ENCODE measurements at regions not wholly inside any gene's neighbourhood (a gene's known extent, or its start where the extent isn't known, plus 50 kb on each side); places are given as distances from the start of the nearest gene placed in this dataset.

DNA sequence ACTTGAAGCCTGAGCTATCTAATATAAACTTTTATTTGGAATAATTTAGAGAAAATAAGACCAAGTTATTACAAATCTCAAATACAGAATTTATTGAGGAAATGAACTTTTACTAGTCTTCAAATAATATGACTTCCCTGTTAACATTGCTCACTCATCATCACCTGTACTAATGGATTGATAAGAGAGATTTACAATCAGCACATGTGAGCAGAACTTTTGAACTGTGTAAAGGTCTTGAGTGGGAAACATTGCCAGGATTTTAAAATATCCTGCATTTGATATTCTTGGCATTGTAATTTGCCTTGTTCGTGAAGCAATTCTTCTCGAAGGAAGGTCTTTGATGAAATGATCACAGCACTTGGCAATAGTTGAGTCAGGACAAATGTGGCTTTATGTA lies 111.9 kb downstream of the FGF9 start:
- no peak for DNase-seq
- TF ChIP-seq, protein P1, sequence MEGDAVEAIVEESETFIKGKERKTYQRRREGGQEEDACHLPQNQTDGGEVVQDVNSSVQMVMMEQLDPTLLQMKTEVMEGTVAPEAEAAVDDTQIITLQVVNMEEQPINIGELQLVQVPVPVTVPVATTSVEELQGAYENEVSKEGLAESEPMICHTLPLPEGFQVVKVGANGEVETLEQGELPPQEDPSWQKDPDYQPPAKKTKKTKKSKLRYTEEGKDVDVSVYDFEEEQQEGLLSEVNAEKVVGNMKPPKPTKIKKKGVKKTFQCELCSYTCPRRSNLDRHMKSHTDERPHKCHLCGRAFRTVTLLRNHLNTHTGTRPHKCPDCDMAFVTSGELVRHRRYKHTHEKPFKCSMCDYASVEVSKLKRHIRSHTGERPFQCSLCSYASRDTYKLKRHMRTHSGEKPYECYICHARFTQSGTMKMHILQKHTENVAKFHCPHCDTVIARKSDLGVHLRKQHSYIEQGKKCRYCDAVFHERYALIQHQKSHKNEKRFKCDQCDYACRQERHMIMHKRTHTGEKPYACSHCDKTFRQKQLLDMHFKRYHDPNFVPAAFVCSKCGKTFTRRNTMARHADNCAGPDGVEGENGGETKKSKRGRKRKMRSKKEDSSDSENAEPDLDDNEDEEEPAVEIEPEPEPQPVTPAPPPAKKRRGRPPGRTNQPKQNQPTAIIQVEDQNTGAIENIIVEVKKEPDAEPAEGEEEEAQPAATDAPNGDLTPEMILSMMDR (IDR thresholded peaks at IDR 0.05; ENCODE audit: partially characterized antibody, unreplicated experiment) = no peak
- no peak overlapping the region for H3K4me3 Mint-ChIP-seq (ENCODE audit: unreplicated experiment)
- H3K36me3 Mint-ChIP-seq (ENCODE audit: unreplicated experiment) = peaks cover 6% of the 10 kb centered on the region
- H3K9me3 Mint-ChIP-seq (ENCODE audit: unreplicated experiment) = no peaks in the 10 kb centered on the region
- no peaks in the 10 kb centered on the region for H3K4me1 Mint-ChIP-seq (ENCODE audit: low read depth, unreplicated experiment)
- H3K27ac Mint-ChIP-seq (ENCODE audit: unreplicated experiment) = no peak overlapping the region
- H3K27me3 Mint-ChIP-seq (ENCODE audit: unreplicated experiment) = no peaks in the 10 kb centered on the region

DNA sequence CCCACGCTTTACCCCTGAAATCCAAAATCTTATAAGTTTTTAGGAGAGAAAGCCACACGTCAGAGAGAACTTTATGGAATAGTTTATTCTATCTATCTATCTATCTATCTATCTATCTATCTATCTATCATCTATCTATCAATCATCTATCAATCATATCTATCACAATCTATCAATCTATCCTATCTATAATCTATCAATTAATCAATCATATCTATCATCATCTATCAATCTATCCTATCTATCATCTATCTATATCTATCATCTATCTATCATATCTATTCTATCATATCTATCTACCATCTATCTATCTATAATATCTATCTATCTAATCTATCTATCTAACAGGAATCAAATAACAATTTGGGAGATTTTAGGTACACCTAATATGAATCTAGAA lies 115.1 kb downstream of the FGF9 start:
- Mint-ChIP-seq H3K27ac (ENCODE audit: unreplicated experiment) (no peak overlapping the region), H3K36me3 (ENCODE audit: unreplicated experiment) (no peaks in the 10 kb centered on the region), H3K27me3 (ENCODE audit: unreplicated experiment) (no peaks in the 10 kb centered on the region), H3K4me3 (ENCODE audit: unreplicated experiment) (no peak overlapping the region), H3K9me3 (ENCODE audit: unreplicated experiment) (peaks cover 3% of the 10 kb centered on the region), H3K4me1 (ENCODE audit: low read depth, unreplicated experiment) (no peaks in the 10 kb centered on the region)
- no peak for DNase-seq
- TF ChIP-seq, protein P1 (IDR thresholded peaks at IDR 0.05; ENCODE audit: partially characterized antibody, unreplicated experiment) = no peak

DNA sequence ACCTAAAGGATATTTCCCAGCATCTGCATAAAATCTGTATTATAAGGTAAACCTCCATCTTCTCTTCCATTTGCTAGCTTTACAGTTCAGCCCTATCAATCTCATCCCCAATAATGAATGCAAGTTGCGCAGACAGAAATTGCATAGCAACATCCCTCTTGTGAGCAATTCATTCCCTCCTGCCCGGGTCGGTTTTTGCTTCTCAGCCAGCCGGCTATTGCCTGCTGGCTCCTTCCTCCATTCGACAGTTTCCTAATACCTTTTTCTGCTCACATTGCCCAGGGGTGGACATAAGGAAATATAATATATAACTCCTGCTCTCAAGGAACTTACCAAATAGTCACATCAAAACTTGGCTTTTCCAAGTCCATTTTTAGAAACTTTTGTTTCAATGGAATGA lies 125.2 kb downstream of the FGF9 start:
- no peak for DNase-seq
- Mint-ChIP-seq H3K4me1 (ENCODE audit: low read depth, unreplicated experiment) (peaks cover 2% of the 10 kb centered on the region), H3K36me3 (ENCODE audit: unreplicated experiment) (peaks cover 6% of the 10 kb centered on the region), H3K27ac (ENCODE audit: unreplicated experiment) (no peak overlapping the region), H3K9me3 (ENCODE audit: unreplicated experiment) (peaks cover 6% of the 10 kb centered on the region), H3K4me3 (ENCODE audit: unreplicated experiment) (no peak overlapping the region), H3K27me3 (ENCODE audit: unreplicated experiment) (peaks cover 4% of the 10 kb centered on the region)
- TF ChIP-seq, protein P1 (IDR thresholded peaks at IDR 0.05; ENCODE audit: partially characterized antibody, unreplicated experiment) = no peak

DNA sequence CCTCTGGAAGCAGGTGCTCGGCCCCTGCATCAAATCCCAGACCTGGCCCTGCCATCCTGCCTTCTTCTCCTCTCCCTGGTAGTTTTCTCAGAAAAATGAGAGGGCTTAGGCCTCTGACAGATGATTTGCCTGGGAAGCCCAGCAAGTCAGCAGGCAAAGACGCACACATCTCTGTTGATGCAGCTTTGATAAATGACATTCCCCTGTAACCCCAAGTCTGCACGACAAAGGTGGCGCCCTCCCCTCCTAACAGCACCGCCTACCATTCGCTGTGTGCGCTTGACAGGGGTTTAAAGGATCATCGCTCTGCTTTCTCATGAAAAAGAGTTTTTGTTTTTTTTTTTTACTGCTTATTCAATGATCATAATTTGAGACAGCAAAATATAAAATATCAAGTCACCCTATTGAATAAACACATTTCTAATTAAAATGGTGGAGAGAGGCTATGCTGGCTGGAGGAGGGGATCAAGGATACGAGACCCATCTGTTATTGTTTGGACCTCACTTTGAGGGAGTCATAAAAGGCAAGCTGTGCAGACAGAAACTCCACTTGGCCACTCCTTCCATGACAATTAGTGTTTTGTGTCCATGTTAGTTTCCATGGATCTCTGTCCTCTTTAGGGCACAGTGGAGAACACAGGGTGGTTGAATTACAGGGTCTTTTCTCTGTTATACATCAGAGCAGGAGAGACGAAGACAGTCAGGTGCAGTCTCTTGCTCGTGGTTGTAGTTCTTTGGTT lies 126.1 kb downstream of the FGF9 start:
- TF ChIP-seq, protein P1 (IDR thresholded peaks at IDR 0.05; ENCODE audit: partially characterized antibody, unreplicated experiment) = no peak
- peaks cover 2% of the 10 kb centered on the region for H3K4me1 Mint-ChIP-seq (ENCODE audit: low read depth, unreplicated experiment)
- H3K4me3 Mint-ChIP-seq (ENCODE audit: unreplicated experiment) = no peak overlapping the region
- peaks cover 6% of the 10 kb centered on the region for H3K36me3 Mint-ChIP-seq (ENCODE audit: unreplicated experiment)
- H3K27ac Mint-ChIP-seq (ENCODE audit: unreplicated experiment) = no peak overlapping the region
- DNase-seq = no peak
- H3K9me3 Mint-ChIP-seq (ENCODE audit: unreplicated experiment) = peaks cover 6% of the 10 kb centered on the region
- H3K27me3 Mint-ChIP-seq (ENCODE audit: unreplicated experiment) = peaks cover 4% of the 10 kb centered on the region

DNA sequence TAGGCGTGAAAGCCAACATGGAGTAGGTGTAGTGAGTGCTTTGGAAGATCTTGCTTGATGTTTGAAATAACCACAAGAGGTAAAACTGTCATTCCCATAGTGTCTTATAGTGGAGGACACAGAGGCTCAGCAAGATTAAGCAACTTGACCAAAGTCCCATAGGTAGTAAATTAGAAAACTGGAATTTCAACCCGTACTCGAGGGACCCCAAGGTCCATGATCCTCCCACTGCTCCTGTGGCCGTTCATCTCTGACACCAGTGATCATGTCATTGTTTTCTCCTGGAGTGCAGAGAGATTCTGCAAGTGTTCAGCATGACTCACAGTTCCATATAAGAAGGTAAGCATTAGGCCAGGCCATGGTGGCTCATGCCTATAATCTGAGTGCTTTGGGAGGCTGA lies 126.9 kb downstream of the FGF9 start:
- Mint-ChIP-seq H3K36me3 (ENCODE audit: unreplicated experiment) (peaks cover 2% of the 10 kb centered on the region), H3K4me1 (ENCODE audit: low read depth, unreplicated experiment) (peaks cover under 1% of the 10 kb centered on the region), H3K4me3 (ENCODE audit: unreplicated experiment) (no peak overlapping the region), H3K9me3 (ENCODE audit: unreplicated experiment) (peaks cover 6% of the 10 kb centered on the region), H3K27me3 (ENCODE audit: unreplicated experiment) (peaks cover 3% of the 10 kb centered on the region), H3K27ac (ENCODE audit: unreplicated experiment) (no peak overlapping the region)
- TF ChIP-seq, protein P1 (IDR thresholded peaks at IDR 0.05; ENCODE audit: partially characterized antibody, unreplicated experiment) = no peak
- no peak for DNase-seq

All from glutamatergic neuron (in vitro differentiated cells).